ENCODE measurements at regions not wholly inside any gene's neighbourhood (a gene's known extent, or its start where the extent isn't known, plus 50 kb on each side); places are given as distances from the start of the nearest gene placed in this dataset.
"Not testable (repeated sequence)": the region's sequence is repeated elsewhere in the genome, so short reads cannot be mapped to it uniquely, and the experiment has no call there.

GRCh38 chr4:131470360-131470759 lies 1678.7 kb upstream of the PCDH10 start:
- no peak for ATAC-seq
- TF ChIP-seq PATZ1 (CRISPR knock-in tag; IDR thresholded peaks at IDR 0.05; ENCODE audit: borderline replicate concordance) = no peak
- TF ChIP-seq ZNF8 (CRISPR knock-in tag; IDR thresholded peaks at IDR 0.05) = no peak
- no peak for TF ChIP-seq CREB5 (CRISPR knock-in tag; IDR thresholded peaks at IDR 0.05; ENCODE audit: low read depth)
- TF ChIP-seq BACH2 (CRISPR knock-in tag; IDR thresholded peaks at IDR 0.05; ENCODE audit: borderline replicate concordance) = no peak
- TF ChIP-seq OSR1 (CRISPR knock-in tag; IDR thresholded peaks at IDR 0.05) = no peak
- TF ChIP-seq ZNF70 (CRISPR knock-in tag; IDR thresholded peaks at IDR 0.05) = no peak
- no peak for TF ChIP-seq ZFP30 (CRISPR knock-in tag; IDR thresholded peaks at IDR 0.05)
- no peak for TF ChIP-seq RARB (CRISPR knock-in tag; IDR thresholded peaks at IDR 0.05)
- no peak for TF ChIP-seq ESRRG (CRISPR knock-in tag; IDR thresholded peaks at IDR 0.05)
- no peak for TF ChIP-seq ARNTL (CRISPR knock-in tag; IDR thresholded peaks at IDR 0.05; ENCODE audit: borderline replicate concordance, low read depth)
- TF ChIP-seq TCF4 (CRISPR knock-in tag; IDR thresholded peaks at IDR 0.05; ENCODE audit: borderline replicate concordance) = no peak
- no peak for TF ChIP-seq POU6F1 (CRISPR knock-in tag; IDR thresholded peaks at IDR 0.05; ENCODE audit: borderline replicate concordance, low read depth)
- TF ChIP-seq CSRNP3 (CRISPR knock-in tag; IDR thresholded peaks at IDR 0.05) = no peak
- TF ChIP-seq GLIS3 (CRISPR knock-in tag; IDR thresholded peaks at IDR 0.05) = no peak
- TF ChIP-seq SNAI2 (CRISPR knock-in tag; IDR thresholded peaks at IDR 0.05) = no peak
- no peak for TF ChIP-seq ZFP3 (CRISPR knock-in tag; IDR thresholded peaks at IDR 0.05)
- TF ChIP-seq ZC3H10 (CRISPR knock-in tag; IDR thresholded peaks at IDR 0.05) = no peak
- no peak for TF ChIP-seq PPARA (CRISPR knock-in tag; IDR thresholded peaks at IDR 0.05; ENCODE audit: borderline replicate concordance)
- no peak for TF ChIP-seq ISL1 (CRISPR knock-in tag; IDR thresholded peaks at IDR 0.05)
- TF ChIP-seq ZNF565 (CRISPR knock-in tag; conservative IDR thresholded peaks at IDR 0.05; ENCODE audit: low read depth) = no peak

GRCh38 chr4:131488772-131489171 lies 1660.3 kb upstream of the PCDH10 start:
- TF ChIP-seq ZFP30 (CRISPR knock-in tag; IDR thresholded peaks at IDR 0.05) (no peak), OSR1 (CRISPR knock-in tag; IDR thresholded peaks at IDR 0.05) (no peak), ISL1 (CRISPR knock-in tag; IDR thresholded peaks at IDR 0.05) (no peak), TSHZ2 (CRISPR knock-in tag; IDR thresholded peaks at IDR 0.05) (no peak), ZNF70 (CRISPR knock-in tag; IDR thresholded peaks at IDR 0.05) (no peak)
- no peak for ATAC-seq

- not testable (repeated sequence) for ATAC-seq
Observed at GRCh38 chr4:131496211-131496610, 1652.9 kb upstream of the PCDH10 start.
